GM18517 (cell line): ENCODE measurements at regions not wholly inside any gene's neighbourhood (a gene's known extent, or its start where the extent isn't known, plus 50 kb on each side); places are given as distances from the start of the nearest gene placed in this dataset.
"Not testable (repeated sequence)": the region's sequence is repeated elsewhere in the genome, so short reads cannot be mapped to it uniquely, and the experiment has no call there.

Source experiments
- ATAC-seq: cut with Tn5 transposase; IDR thresholded peaks from one replicate; pipeline ENCODE4 v1.9.1; 2021; ENCODE audit warnings: mild to moderate bottlenecking, moderate library complexity; ENCODE audit not compliant: unreplicated experiment

DNA sequence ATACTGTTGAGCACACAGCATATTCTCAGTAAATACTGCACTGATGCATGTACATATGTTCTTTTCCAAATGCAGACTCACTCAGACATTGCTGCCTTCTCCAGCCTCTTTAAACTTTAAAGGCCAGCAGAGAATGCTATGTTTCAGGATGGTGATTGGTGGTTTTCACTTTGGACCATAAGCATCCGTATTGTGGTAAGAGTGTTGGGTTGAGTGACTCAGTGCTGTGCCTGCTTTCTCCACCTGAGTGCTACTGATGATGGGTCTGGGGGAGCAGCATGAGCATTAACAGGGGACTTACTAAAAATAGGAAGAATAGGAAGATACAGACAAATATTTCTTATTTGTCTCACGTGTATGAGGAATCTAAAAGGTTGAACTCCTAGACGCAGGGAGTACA is 56.3 kb upstream of the ZNF92 start:
- ATAC-seq = no peak

DNA sequence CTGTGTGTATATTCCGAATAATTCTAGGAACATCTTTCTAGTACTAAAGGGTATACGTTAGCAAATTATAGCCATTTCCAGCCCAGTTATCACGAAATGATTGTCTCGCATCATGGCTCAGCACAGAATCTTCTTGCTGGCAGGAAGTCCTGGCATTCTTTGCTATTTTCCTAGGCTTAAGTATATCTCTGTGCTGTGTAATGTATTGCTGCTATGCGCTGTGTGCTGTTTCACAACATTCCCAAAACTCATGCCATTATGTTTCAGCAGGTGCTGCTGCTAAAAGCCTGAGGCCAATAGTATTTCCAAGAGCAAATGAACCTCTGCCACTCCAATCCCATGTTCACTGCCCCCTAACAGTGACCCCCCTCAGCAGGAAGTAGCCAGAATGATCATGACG is 62.9 kb upstream of the ZNF92 start:
- ATAC-seq = no peak

DNA sequence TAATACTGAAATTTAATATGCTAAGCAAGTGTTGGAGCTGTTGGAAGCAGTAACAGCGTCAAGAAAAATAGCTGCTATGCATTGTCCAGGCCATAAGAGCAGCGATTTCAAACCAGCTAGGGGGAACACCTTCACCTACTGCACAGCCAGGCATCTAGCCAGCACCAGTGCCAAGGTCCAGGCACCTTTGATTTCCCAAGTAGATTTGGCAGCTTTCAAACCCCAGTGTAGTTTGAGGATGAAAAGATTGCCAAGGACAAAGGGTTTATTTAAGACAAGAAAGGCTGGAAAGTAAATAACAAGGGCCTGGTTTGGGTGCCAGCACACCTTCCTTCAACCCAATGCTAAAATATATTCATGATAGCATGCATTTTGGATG is 65.4 kb upstream of the ZNF92 start:
- no peak for ATAC-seq

DNA sequence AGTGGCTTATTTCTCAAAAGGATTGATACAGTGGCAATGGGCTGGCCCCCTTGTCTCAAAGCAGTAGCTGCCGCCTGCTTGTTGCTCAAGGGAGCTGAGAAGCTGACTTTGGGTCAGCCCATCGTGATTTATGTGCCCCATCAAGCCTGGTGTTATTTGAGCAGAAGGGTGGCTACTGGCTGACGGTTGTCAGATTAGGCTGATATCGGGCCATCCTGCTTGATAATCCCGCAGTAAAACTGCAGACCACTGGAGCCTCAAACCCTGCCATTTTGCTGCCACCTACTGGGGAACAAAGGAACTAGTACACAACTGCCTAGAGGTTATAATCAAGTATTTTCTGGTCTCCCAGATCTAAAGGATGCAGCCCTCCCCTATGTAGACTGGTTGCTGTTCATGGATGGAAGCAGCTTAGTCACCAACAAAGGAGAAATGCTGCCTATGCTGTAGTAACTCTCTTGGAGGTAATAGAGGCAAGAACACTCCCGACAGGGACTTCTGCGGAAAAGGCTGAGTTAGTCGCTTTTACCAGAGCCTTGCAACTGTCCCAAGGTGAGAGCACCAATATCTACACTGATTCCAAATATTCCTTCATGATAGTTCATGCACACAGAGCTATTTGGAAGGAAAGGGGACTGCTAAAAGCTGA is 65.9 kb upstream of the ZNF92 start:
- ATAC-seq = peak; percentile 77

DNA sequence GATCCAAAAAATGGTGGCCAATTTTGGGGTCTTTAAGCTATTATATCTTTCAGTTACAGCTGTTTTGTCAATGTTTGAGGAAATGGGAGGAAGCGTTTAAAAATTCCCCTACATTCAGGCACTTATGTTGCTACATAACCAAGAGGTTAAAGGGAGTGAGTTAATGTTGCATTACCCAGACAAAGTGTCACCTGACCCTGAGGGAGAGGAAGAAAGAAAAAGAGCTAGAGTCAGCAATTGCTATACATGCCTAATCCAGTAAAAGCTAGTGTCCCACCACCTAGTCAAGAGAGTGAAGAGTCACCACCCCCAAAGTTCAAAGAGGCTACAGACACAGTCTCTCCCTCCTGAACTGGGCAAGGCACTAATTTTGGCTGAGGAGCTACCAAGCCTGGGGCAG is 69.5 kb upstream of the ZNF92 start:
- ATAC-seq = no peak

DNA sequence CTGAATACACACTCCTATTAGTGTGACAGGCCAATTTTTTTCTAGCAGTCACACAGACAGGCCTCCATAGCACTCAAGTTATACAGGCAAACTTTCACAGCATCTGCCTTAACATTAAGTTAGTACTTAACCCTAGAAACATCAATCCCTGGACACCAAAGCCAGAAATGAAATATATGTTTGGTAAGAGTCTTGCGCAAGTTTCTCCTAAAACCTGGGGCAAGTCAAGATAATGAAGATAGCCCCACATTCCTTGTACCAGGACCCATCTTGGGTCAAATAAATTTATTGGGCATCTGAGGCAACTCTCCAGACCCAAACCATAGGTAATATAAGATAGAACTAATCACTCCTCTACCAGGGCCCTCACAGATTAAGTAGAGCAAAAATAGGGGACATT is 70.8 kb upstream of the ZNF92 start:
- no peak for ATAC-seq

DNA sequence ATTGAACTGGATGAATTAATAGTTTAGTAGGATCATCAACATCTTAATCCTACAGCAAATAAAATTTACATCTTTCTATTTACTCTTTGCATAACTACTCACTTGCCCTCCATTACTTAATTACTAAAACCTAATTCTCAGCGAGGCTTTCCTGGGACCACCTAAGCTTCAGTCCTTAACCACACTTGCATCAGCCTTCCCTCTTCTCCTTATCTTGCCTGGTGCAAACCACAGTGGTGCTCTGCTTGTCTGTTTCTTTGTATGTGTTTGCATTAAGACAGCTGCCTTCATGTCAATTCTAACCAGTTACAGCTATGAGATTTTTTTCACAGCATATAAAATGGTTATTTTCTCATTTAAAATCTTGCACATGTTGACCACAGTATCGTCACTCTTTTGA is 72.6 kb upstream of the ZNF92 start:
- ATAC-seq = no peak

DNA sequence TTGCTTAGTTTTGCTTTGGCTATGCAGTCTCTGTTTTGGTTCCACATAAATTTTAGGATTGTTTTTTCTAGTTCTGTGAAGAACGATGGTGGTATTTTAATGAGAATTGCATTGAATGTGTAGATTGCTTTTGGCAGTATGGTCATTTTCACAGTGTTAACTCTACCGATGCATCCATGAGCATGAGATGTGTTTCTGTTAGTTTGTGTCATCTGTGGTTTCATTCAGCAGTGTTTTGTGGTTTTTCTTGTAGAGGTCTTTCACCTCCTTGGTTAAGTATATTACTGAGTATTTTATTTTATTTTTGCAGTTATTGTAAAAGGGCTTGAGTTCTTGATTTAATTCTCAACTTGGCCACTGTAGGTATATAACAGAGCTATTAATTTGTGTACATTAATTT is 78.2 kb upstream of the ZNF92 start:
- ATAC-seq = no peak

DNA sequence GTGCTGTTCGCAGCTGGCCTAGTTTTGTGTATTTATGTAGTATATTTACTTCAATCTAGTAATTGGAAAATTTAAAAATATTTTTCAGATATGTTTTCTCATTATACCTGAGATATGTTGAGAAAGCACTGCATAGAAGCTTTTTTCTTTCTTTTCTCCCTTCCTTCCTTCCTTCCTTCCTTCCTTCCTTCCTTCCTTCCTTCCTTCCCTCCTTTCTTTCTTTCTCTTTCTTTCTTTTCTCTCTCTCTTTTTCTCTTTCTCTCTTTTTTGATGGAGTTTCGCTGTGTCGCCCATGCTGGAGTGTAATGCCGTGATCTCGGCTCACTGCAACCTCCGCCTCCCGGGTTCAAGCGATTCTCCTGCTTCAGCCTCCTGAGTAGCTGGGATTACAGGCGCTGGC is 83.3 kb upstream of the ZNF92 start:
- ATAC-seq = not testable (repeated sequence)

DNA sequence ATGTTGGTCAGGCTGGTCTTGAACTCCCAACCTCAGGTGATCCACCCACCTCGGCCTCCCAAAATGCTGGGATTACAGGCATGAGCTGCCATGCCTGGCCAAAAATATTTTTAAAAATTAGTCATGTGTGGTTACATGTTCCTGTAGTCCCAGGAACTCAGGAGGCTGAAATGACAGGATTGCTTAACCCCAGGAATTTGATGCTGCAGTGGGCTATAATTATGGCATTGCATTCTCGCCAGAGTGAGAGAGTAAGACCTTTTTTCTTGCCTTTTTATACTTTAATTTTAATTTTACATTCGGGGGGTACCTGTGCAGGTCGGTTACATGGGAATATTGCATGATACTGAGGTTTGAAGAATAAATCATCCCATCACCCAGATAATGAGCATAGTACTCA is 86.6 kb upstream of the ZNF92 start:
- ATAC-seq = no peak

DNA sequence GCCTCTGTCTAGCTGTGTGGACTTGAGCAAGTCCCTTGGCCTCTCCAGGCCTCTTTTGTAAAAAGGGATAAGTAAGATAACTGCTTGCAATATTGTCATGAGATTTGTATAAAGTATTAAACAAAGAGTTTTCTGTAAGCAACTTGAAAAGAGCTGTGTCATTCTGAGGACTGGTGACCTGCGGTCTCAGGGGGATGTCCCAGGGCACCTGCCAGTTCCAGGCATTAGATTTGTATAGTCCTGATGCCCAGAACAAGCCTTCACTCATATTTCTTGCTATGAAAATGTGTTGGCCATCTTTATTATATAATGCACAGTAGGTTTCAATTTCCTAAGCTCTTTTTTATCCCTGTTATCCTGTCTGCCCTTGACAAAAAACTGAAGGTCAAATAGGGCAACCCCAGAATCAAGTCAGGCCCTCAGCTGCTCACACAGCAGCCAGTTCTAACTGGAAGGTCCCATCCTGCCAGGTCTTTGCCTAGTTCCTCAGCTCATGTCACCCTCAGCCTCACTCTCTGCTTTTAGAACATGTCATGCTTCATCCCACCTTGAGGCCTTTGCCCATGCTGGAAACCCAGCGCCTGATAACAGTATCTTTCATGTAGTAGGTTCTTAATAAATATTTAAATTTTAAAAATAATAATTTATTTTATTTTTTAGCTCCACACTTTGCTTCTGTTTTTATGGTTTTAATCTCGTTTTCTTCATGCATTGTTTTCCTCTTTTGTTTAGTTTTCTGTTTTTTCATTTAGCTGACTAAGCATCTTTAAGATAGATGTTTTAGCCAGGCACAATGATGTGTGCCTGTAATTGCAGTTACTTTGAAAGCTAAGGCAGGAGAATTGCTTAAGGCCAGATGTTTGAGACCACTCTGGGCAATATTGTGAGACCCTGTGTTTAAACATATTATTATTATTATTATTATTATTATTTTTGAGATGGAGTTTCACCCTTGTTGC is 87.5 kb upstream of the ZNF92 start:
- no peak for ATAC-seq

DNA sequence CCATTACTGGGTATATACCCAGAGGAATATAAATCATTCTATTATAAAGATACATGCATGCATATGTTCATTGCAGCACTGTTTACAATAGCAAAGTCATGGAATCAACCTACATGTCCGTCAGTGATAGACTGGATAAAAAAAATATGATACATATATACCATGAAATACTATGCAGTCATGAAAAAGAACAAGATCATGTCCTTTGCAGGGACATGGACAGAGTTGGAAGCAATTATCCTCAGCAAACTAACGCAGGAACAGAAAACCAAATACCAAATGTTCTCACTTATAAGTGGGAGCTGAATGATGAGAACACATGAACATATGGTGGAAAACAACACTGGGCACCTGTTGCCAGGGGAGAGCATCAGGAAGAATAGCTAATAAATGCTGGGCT is 88.4 kb upstream of the ZNF92 start:
- ATAC-seq = not testable (repeated sequence)

DNA sequence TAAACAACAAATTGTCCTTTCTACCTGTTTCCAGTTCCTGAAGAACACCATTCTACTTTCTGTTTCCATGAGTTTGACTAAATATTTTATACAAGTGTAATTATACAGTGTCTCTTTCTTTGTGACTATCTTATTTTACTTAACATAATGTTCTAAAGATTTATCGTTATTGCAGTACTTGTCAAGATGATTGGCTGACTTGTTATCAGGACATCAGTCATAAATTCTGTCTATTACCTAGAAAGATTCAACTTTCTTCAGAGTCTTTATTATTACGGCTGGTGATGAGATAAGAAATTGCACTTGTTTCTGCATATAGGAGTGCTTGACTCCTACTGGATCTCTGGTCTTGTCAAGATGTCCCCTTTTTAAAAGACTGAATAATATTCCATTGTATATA is 93.9 kb upstream of the ZNF92 start:
- ATAC-seq = no peak

DNA sequence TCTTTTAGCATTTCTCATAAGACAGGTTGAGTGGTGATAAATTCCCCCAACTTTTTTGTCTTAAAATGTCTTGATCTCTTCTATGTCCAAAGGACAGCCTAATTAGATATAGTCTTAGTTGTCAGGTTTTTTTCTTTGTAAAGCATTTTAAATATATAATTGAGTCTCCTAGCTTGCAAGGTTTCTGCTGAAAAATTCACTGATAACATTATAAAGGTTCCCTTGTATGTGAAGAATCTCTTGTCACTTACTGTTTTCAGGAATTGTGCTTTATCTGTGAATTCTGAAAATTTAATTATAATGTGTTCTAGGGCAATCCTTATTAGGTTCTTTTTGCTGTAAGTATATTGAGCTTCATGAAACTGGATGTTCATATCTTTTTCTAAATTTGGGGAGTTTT is 96.8 kb upstream of the ZNF92 start:
- ATAC-seq = no peak

DNA sequence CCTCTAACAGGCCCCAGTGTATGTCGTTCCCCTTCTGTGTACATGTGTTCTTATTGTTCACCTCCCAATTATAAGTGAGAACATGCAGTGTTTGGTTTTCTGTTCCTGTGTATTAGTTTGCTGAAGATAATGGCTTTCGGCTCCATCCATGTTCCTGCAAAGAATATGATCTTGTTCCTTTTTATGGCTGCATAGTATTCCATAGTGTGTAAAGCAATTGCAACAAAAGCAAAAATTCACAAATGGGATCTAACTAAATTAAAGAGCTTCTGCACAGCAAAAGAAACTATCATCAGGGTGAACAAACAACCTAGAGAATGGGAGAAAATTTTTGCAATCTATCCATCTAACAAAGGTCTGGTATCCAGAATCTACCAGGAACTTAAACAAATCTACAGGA is 102.2 kb upstream of the ZNF92 start:
- ATAC-seq = not testable (repeated sequence)

DNA sequence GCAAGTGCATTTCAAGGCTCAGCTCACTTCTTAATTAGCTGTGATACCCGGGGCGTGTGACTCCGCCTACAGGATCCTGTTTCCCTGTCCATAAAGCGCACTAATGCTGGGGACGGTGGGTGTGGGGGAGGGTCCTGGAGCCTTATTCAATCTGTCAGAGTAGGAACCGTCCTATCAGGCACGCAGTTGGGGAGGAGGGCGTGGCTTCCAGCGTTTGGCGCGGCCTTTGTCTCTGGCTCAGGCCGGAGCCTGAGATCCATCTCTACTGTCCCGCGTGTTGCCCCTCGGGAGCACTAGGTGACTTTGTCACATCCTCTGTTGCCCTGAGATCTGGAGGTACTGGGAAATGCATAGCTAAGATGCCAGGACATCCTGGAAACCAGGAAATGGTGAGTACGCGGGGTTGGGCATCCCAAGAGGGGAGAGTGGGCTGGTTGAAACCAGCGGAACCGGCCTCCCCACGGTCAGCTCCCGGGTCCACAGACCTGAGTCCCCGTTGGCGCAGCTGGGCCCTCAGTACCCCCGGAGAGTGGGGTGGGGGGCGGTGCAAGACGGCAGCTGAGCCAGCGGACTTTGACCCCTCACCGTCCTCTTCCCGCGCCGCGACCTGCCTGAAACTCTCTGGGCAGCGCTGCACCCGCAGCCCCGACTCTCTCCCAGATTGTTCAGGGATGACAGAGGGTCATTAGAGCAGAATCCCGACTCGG is 104.4 kb upstream of the ZNF92 start:
- peak; percentile 94 for ATAC-seq

DNA sequence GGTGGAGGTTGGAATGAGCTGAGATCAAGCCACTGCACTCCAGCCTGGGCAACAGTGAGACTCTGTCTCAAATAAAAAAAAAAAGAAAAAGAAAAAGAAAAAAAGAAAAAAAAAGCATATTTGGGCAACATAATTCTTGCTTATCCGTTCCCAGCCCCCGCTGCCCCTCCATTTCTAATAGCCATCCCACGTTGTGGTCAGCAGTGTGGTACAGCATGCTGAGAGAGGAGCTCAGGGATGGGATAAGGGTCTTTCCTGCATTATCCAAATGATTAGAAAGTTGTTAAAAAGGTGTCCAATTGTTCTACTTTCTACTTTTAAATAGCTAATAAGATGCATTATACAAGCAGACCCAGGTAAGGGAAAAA is 104.9 kb upstream of the ZNF92 start:
- peak; percentile 4 for ATAC-seq

DNA sequence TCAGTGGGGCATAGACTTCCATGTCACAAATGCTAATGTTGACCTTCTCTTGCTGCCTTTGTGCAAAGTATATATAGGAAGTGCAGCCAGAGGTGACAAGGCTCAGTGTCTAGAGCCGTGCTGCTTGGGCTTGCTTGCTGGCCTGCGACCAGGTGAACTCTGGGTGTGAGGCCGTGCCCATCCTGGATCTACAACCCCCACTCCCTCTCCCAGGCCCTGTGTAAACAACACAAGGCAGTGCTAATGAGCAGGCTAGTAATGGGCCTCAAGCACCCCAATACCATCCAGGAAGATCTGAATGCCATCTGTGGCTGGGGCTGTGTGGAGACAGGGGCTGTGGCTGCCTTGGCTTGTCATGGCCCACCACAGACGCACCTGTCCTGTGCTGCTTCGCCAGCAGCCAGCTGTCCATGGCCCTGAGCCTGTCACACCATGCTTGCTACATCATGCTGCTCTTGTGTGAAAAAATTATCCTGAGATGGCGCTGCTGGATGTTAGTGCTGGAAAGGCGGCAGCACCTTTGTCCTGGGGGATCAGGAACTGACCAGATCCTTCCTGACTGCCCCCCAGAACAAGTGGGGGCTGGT is 107.6 kb upstream of the ZNF92 start:
- no peak for ATAC-seq

DNA sequence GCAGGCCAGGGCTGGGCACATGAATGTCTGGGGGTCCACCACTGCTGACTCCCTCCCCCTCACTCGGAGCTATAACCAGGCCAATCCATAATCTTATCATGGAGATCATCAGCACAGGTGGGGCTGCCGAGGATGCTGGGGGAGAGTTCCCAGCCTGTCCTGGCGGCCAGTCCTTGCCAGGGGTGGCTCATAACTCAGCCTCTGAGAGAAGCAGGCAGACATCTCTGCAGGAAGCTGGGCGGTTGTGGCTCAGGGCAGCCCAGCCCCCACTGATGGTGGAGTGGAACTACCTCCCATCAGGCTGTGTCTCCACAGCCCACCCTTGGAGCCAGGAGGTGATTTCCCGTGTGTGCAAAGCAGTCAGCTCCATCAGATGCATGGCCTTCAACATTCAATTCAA is 109.4 kb upstream of the ZNF92 start:
- ATAC-seq = no peak

DNA sequence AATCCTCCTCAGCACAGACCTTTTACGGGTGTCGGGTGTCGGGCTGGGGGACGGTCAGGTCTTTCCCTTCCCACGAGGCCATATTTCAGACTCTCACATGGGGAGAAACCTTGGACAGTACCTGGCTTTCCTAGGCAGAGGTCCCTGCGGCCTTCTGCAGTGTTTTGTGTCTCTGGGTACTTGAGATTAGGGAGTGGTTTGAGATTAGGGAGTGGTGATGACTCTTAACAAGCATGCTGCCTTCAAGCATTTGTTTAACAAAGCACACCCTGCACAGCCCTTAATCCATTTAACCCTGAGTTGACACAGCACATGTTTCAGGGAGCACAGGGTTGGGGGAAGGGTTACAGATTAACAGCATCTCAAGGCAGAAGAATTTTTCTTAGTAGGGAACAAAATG is 113.0 kb upstream of the ZNF92 start:
- ATAC-seq = not testable (repeated sequence)

DNA sequence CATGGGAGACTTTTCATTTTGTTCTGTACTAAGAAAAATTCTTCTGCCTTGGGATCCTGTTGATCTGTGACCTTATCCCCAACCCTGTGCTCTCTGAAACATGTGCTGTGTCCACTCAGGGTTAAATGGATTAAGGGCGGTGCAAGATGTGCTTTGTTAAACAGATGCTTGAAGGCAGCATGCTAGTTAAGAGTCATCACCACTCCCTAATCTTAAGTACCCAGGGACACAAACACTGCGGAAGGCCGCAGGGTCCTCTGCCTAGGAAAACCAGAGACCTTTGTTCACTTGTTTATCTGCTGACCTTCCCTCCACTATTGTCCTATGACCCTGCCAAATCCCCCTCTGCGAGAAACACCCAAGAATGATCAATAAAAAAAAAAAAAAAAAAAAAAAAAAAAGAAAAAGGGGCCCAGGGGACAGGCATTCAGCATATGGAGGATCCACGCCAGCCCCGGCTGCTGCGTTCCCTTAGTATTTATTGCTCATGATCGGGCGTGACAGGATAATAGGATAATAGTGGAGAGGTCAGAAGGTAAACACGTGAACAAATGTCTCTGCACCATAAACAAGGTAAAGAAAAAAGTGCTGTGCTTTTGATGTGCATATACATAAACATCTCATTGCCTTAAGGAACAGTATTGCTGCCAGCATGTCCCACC is 113.7 kb upstream of the ZNF92 start:
- ATAC-seq = not testable (repeated sequence)
